GM19372 (cell line): ENCODE measurements at regions not wholly inside any gene's neighbourhood (a gene's known extent, or its start where the extent isn't known, plus 50 kb on each side); places are given as distances from the start of the nearest gene placed in this dataset.
"Not testable (repeated sequence)": the region's sequence is repeated elsewhere in the genome, so short reads cannot be mapped to it uniquely, and the experiment has no call there.

Experiments used
- ATAC-seq: cut with Tn5 transposase; IDR thresholded peaks from one replicate; pipeline ENCODE4 v1.9.1; 2021; ENCODE audit warnings: mild to moderate bottlenecking, low read depth, moderate library complexity; ENCODE audit not compliant: unreplicated experiment

DNA sequence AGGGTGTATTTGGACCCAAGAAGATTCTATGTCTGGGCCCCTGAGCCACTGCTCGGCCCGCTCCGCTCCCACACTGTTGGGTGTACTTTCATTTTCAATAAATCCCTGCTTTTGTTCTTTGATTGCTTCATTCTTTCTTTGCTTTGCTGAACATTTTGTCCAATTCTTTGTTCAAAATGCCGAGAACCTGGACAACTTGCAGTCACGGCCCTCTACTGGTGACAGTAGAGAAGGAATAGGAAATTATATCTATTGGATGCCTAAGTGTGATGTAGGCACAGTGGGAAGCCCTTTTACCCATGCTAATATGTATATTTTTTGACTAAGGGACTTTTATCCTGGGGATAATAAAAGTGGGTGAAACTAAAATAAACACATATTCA is 340.8 kb downstream of the LRRC3B start:
- no peak for ATAC-seq

DNA sequence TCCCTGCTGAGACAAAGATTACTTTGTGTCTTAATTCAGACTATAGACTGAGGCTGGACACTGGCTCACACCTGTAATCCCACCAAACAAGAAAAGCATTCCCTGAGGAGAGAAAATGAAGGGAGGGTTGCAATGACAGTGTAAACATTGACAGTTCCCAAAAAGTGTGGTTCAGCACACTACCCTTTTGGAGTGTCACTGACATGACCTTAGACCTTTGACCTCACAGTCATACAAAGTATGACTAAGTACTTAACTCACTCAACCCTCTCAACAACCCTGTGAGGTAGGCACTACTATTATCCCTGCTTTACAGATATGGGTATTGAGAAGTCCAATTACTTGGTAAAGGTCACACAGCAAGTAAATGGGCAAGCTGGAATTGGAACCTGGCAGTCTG is 341.7 kb downstream of the LRRC3B start:
- ATAC-seq: no peak

DNA sequence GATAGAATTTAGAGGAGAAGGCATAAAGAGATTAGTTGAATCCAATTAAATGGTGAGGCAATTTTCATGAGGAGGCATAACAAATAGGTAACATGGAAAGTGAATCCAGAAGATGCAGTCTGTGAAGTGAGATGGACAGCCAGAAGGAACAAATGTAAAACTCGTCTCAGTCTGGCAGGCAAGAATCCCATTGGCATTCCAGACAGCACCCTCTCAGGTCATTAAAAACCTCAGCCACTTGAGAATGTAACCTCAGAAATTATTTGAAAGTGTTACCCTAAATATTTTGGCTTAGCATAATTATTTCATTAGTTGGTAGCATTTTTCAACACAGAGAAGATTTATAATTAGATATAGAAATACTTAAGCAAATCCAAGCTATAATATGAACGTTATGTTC is 342.3 kb downstream of the LRRC3B start:
- ATAC-seq: no peak

DNA sequence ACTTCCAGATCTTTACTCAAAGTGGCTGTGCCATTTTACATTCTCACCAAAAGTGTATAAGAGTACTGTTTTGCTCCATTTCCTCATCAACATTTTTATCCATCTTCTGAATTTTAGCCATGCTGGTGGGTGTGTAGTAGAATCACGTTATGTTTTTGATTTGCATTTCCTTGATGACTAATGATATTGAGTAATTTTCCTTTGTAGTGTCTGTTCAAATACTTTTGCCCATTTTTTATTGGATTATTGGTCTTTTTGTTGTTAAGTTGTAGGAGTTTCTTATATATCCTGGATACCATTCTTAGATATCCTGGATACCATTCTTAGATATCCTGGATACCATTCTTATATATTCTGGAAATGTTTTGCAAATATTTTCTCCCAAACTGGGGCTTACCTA is 344.9 kb downstream of the LRRC3B start:
- ATAC-seq: no peak

DNA sequence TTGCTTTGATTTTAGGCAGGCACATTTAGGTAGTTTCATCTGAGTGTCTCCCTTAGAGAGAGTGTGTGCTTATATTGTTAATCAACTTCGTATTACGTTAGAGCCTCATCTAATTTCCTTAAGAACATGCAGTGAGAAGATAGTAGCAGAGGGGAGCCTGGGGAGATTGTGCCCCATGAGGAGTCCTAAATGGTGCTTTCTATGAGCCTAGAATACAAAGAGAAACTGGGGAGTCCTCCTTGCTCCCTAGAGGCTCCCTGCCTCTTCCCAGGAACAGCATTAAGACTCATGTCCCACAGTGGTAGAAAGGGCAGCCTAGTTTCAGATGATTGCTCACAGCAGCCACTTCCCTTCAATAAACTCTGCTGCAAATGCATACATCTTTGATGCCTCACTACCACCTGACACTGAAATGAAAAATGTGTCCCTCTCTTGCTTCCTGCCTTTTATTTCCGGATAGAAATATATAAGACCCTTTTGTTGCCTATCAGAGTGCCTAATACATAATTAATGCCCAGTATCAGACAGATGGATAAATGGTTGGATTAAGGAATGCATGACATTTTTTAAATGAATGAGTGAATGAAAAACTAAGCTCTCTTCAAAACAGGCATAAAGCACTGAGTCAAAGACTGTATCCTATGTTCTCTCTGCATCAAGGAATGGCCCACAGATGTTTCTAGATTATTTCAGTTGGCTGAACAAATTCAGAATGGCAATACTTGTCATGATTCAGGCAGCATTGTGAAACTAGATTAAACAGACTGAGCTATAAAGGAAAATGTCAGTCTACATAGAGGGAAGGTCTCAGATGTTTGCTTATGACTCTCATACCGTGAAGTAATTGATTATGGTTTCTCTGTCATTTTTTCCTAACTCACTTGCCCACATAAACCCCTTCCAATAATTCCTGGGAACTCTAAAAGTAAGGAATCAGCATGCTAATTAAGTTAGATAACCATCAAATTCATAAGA is 362.1 kb downstream of the LRRC3B start:
- no peak for ATAC-seq

DNA sequence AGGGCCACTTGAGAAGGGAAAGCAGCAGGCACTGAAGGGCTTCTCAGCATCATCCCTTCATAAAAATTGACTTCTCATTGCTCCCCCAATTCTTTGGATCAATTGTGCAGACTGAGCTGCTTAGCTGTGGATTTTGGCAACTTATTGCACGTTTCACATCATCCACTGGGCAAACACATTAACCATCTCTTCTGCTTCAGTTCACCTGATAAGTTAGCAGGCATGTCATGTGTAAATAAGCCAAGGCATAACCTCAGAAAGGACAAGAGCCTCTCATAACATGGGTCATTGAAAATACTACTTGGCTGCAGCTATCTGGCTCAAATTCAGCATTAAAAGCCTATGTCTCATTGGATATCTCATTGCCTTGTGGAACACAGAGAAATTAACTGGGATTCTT is 366.5 kb downstream of the LRRC3B start:
- ATAC-seq: no peak

DNA sequence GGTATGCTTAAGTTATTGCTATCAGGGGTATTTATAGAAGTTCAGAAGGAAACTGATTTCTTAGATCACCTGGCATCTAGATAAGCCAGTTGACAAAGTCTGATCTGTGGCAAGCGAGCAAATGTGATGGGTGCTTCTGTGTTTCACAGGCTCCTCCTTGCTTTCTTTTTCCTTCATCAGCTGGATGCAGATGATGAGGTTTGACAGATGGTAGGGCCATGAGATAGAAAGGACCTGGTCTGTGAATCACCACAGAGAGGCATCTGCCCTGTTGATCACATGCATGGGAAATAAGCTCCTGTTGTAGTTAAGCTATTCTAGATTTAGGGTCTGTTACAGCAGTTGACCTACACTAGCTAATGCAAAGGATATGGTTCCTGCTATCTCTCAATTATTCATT is 372.0 kb downstream of the NEK10 start:
- no peak for ATAC-seq

DNA sequence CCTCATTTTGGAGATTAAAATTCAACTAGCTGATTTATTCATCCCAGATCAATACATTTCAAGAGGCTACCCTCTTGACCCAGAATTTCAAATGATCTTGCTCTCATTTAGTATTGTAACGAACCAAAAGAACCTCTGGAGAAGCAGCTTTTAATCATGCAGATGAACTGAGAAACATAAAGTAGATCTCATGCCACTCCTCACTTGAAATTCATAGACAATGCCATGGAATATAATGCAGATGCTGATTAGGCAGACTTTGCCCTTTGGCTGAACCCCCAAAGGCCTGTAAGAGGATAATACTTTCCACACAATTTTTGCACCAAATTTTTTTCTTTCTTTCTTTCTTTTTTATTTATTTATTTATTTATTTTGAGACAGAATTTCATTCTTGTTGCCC is 358.3 kb downstream of the NEK10 start:
- ATAC-seq: no peak

DNA sequence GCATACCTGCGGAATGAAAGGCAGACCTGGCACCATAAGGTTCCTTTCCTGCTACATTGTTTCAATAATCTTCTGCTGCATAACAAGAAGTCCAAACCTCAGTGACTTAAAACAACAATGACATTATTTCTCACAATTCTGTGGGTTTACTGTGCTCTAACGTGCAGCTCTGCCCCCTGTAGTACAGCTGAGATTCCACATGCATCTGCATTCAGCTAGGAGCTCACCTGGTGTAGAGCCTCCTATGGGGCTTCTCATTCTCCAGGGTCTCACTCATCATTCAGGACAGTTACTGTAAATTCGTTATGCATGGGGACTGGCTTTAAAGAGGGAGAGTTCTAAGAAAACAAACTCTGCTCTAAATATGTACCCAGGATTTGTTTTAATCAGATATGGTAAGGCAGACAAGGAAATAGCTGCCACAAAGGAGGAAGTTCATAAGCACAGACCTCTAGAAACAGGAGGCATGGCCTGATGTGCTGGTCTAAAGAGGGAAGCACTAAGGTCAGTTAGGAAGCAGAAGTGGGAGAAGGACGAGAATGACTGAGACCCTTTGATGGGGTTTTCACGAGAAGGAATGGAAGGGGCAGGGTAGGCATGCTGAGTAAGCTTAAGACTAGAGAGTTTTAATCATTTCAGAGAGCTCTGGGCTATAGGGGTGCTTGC is 347.0 kb downstream of the NEK10 start:
- no peak for ATAC-seq

DNA sequence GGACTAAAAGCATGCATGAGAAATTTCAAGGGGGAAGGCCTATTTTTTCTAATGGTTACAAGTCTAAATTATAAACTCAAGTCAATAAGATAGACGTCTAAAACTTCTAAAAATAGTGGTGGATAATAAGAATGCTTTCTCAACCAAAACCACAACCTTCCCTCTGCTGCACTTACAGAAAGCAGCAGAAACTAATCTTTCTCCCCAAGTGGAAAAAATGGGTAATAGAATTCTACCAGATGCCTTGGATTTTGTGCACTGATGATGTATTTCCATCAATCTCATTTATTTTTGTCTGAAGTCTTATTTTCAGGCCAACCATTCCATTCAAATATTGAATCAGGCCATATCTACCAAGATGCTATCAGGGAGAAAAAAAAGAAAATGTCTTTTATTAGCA is 344.7 kb downstream of the NEK10 start:
- ATAC-seq: no peak

DNA sequence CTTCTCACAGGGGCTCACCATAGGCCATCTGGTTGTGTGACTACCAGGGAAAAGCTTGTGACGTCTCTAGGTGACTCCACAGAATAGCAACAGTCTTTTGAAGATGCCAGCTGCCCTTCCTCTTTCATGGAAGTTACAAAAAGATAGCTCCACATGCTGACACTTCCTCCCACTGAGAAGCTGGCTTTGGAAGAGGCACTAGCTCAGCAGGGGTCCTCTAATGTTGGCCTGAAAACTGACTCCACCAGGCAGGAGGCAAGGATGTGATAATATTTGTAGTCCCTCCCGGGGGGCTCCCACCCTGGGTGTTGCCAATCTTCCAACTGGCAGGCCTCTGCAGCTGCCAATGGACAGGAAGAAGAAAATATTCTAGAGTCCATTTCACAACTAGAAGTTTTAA is 343.5 kb downstream of the NEK10 start:
- ATAC-seq: no peak

DNA sequence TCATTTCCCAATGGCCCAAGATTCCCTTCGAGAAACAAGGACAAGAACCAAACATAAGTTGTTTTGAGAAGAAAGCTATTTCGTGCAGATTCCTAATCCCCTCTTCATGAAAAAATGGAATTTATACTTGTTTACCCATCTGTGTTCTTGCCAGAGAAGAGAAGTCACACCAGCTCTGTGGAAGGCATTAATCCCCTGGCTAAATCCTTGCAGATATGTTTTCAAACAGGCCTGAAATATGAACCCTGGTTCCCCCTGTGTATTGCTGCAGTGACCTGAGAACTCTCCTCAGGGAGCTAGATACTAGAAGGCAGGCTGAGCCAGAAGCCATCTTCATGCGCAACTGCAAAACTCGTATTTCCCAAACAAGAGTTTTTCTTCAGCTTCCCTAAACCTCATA is 337.7 kb downstream of the NEK10 start:
- no peak for ATAC-seq

DNA sequence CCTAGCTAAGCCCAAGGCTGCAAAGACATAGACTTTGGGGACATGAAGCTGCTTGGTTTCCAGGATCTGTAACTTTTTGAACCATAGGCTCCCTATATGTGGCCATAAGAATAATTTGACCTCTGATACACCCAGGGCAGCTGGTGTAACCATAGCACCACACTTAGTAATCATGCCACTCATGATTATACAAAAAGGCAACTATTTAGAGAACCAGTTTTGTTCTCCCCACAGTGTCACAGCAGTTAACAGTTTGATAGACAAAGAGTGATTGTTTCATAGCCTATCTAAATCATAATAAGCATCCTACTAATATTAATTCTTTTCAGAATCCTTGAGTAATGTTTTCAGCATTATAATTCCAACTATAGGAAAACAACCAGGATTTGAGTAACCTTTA is 334.9 kb downstream of the NEK10 start:
- no peak for ATAC-seq

DNA sequence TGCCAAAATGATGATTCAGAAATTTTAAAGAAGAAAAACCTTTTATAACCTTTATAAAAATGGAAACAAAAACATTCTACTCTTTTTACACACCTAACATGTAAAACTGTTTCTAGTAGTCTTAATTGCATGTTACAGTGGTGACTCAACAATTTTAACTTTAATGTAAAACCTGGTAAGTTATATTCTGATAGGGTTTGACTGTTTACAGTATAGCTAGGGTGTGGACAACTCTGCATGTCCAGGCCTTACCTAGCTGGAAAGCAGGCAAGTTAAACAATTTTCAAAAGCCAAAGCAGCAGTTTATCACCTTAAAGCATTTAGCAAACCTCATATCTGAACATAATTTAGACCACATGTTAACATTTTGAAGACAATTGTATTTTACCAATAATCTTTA is 328.5 kb downstream of the NEK10 start:
- ATAC-seq: no peak

DNA sequence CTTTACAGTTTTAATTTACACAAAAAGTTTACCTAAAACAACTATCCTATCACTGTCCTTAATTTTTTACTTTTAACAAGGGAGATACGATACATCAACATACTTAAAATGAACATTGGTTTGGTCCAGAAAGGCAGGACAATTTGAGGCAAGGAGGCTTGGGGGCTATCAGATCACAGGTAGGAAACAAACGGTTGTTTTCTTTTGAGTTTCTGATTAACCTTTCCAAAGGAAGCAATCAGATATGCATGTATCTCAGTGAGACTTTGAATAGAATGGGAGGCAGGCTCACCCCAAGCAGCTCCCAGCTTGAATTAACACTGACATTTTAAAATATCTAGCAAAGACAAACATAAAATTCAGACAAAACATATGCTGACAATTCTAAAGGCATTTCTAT is 326.6 kb downstream of the NEK10 start:
- not testable (repeated sequence) for ATAC-seq

DNA sequence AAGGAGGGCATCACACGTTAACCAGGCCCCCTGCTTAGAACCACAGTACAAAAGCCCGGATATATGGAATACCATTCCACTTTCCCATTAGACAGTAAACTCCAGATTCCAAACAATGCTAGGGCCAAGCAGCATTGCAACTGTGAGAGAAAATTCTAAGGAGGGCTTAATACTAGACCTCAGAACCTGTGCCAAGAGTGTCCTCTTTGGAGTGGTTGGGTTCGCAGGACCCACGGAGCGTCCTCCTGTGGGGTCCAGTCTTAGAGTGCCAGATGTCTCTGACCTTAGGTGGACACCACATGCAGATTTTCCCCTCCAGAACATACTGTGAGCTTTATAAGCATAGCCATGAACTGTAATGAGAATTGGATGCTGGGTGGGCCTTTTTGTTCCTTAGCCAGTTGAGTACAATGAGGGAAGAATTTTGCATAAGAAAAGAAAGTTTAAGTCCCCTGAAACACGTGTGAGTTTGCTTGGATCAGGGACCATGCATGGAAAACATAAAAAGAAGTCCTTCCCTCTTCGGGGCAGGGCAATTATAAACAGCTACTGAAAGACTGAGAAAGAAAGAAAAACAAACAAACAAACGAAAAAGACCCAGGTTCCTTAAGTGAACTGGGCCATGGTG is 325.7 kb downstream of the NEK10 start:
- ATAC-seq: no peak

DNA sequence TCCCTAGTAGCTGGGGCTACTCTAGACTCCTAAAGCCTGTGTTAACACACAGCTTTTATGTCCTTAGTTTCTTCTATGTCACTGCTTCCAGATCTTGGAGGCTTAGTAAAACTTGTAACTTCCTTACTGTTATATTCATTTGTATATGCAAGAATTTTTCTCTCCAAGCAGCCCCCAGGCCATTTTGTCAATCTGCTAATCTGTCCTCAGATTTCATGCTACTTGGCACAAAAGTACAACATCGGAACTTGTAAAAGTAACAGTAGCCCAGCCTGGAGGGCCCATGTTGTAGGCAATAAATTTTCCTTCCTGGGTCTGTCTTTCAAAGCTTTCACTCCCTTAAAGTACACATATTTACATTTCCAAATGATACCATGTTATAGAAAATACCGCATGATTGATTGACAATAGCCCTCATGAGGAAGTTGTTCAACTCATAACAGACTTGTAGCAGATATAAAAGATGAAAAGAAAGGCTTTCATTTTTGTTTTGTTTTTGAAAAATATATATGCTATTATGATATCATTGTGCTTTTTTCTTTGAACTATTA is 324.2 kb downstream of the NEK10 start:
- no peak for ATAC-seq

DNA sequence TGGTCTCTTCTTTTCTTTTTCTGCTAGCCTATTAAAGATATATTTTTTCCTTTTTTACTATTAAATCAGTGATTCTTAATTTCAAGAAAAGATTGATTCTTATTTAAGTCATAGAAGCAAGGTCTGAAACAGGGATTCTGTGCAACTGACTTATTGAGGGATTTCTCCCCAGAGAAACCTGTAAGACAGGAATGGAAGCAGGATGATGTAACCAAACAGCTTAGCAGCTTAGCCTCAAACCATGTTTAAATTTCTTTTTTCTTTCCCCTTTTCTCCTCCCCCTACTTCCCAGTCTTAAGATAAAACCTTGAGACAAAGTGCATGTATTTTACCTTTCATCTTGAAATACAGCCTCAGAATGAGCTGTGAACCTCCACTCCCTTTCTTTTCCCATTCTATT is 322.8 kb downstream of the NEK10 start:
- no peak for ATAC-seq

DNA sequence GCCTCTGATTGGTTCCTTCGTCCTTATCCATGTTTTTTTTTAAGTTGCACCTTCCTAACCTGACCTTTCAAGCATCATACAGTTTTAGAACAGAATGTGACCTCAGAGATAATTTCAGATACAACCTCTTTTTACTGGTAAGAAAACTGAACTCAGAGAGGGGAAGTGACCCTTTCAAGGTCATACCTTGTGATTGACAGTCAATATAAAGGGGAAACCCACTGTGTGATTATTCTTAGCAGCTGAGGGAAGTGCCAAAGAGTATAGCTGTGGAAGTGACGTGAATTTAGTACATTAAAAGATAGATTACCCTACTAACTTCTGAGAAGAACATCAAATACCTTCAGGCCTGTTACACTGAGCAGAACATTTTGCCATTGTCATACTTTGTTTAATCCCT is 319.4 kb downstream of the NEK10 start:
- ATAC-seq: no peak

DNA sequence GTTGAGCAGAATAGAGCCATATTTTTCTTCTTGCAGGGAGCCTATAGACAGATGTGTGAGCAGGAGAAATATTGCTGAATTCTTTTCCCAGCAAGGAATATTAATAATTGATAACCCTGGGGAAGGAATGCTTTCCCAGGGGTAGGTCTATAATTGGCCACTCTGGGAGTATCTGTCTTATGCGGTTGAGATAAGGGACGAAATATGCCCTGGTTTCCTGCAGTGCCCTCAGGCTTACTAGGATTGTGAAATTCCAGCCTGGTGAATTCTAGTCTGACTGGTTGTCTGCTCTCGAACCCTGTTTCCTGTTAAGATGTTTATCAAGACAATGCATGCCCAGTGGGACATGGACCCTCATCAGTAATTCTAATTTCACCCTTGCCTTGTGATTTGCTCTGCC is 317.7 kb downstream of the NEK10 start:
- not testable (repeated sequence) for ATAC-seq

DNA sequence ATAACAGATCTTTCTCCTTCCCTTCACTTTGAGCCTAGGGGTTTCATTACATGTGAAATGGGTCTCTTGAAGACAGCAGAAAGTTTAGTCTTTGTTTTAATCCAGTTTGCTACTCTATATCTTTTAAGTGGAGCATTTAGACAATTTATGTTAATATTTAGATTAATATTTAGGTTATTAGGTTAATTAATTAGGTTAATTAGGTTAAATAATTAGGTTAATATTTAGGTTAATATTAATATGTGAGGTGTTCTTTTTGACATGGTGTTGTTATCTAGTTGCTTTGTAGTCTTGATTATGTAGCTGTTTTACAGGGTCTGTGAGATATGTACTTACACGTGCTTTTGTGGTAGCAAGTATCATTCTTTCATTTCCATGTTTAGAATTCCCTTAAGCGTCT is 312.9 kb downstream of the NEK10 start:
- ATAC-seq: no peak
